T-helper 2 cell treated with Interferon-gamma antibody and Interleukin-4, amounts not matched to agents 100 ng/mL and 5 ng/mL, for 36 hours (primary cell): ENCODE measurements at regions not wholly inside any gene's neighbourhood (a gene's known extent, or its start where the extent isn't known, plus 50 kb on each side); places are given as distances from the start of the nearest gene placed in this dataset.

Experiments used
- intact Hi-C: fragments of 100-400 bp; cut with micrococcal nuclease; formaldehyde crosslinking; loops from one replicate; pipeline ENCODE4 v1.15.1; 2023

DNA sequence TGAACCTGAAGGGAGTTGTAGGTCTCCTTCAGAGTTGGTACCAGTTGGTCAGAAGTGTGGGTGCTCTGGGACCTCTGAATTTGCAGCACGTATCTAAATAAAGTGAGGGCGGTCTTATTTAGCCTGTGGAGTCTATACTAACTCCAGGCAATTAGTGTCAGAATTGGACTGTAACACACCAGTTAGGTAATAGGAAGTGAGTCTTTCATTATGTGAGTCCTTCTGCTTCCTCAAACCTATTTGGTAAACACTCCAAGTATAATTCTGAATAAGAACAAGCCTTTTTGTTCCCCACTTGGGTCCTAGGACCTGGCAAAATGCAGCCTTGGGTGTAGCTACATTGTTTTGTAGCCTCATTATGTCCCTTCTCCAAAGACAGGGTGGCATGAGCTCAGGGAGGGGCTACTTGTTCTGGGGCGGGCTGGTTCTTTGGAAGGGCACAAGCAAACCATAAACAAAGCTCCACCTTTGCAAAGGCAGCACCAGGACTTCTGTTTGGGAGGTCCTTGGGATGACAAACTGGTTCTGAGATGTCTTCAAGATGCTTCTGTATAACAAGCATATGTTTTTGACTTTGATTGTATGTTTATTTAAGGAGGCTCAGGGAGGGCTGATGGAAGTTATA is 418.0 kb downstream of the ZNF536 start:
- intact Hi-C loops, result no loop called here

DNA sequence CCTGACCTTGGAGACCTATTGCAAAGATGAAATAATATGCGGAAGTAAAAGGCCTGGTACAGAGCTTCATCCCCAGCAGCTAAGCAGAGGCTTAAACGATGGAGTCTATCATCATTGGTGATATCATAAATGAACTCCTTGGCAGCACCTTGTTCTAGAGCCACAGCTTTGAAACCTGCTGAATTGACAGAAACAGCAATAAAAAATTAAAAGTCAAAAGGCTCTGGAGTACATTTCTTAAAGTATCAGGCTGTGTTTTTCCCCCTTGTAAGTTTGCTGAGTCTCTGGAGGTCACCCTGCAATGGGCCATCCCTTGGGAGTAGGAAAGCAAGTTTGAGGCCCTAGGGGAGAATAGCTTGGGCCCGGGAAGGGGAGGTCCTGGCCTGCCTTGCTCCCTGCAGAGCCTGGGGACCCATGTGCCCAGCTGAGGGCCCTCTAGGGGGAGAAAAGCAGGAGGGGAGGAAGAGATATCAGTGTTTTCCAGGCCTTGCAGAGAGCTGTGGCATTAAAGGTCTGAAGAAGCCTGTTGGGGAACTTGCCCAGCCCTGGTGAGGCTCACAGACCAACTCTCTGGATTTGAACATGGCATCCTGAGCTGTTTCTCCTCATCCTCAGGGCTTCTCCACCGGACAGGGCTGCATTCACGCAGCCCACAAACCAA is 416.1 kb downstream of the ZNF536 start:
- intact Hi-C loops, result loop anchor here (10.0 kb wide), 1 partner anchor 567 kb away; no protein-coding TSS in a partner anchor

DNA sequence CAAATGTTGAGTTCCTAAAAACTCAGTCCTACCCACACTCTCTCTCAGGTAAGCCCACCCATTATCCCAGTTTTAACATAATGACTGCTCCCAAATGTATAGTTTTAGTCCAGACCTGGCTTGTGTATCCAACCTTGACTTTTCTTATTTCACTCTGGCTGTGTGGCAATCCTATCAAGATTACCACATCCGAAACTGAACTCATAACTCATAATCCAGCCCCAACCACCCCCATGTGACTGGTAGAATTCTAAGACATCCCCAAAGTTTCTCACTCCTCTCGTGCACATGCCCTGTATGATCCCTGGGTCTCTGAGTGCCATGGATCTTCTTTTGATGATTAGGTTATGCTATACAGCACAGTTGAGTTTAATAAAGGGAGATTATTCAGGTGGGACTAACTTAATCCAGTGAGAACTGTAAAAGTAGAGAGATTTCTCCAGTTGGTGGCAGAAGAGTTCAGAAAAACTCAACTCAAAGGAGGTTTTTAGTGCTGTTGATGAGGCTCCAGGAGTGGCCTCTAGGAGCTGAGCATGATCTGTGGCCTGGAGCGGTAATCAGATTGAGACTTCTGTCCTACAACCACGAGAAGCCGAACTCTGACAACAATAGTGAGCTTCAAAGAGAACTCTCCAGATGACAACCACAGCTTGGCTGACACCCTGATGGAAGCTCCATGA is 413.4 kb downstream of the ZNF536 start:
- intact Hi-C loops, result loop anchor here (1.0 to 10.0 kb wide), 2 partner anchors 569 to 1439 kb away; no protein-coding TSS in a partner anchor

DNA sequence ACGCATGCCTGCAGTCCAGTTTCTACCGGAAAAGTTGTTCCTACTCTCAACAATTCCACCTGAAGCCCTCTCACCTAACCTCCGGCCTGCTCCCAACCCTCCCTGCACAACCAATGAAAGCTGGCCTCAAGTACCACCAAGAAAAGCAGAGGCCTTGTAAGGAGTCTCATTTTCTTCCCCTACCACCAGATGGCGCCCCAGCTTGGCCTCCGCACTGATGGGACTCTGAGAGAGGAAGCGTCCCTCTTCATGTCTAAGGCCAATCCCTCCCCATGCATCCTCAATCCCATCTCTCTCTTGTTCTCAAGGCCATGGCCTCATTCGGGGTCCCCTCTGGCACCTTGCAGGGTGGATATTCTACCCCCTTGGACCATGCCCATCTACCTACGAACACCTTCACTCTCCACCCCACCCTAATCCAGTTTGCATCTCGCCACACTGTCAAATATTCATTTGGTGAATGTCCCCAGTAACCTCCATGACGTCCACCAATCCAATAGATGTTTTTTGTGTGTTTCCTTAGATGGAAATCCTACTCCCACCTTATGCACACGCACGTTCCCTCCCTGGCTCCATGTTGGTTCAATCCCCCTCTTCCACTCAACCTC is 412.8 kb downstream of the ZNF536 start:
- intact Hi-C loops, result loop anchor here (1.0 to 10.0 kb wide), 2 partner anchors 570 to 1439 kb away; no protein-coding TSS in a partner anchor

DNA sequence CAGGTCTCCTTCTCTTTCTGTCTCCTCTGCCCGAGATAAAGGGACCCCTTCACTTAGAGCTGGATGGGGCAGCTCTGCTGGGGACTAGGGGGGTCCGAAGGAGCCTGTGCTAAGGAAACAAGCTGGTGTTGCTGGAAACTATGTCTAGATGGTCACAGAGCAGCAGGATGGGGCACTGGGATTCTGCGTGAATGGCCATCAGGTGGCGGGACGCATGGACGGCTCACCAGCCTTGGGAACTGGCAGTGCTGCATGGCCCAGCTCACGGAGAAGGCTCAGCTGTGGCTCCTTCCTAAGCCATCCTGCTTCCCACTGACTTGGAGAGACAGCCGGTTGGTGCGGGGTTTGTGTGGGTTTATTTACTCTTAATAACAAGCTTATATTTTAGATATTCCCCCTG is 411.8 kb downstream of the ZNF536 start:
- intact Hi-C loops, result loop anchor here (10.0 kb wide), 1 partner anchor 571 kb away; no protein-coding TSS in a partner anchor

DNA sequence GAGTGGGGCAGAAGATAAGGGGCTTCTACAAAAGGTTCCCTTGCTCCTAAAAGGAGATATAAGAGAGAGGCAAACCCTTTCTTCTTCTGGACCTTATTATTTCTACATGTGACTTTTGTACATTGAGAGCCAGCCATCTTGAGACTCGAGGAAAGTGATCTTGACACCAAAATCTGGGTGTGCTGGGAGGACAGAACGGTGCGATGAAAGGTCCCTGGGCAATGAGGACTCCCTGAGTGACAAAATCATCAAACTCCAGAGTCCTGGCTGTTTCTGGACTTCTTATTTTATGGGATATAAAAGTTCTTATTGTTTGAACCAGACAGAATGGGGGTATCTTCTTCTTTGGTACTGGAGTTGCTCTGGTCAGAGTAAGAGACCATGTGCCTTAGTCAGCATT is 411.0 kb downstream of the ZNF536 start:
- intact Hi-C loops, result loop anchor here (10.0 kb wide), 1 partner anchor 572 kb away; no protein-coding TSS in a partner anchor

DNA sequence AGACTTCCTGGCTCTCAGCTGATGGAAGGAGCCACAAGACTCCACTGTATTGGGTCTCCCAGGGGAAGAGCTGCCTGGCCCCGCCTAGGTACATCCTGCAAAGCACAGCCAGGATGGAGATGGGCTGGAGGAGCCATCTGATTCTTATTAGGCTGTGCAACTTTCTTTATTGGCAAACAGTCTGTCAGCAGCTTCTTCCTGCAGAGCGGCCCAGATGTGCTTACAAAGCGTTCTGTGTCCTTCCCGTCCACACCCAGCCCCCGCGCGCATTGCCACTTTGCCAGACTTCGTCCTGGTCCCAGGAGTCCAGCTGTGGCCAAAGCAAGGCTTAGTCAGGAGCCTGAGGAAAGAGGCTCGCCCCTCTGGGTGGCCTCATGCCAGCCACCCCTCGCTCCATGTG is 409.3 kb downstream of the ZNF536 start:
- intact Hi-C loops, result loop anchor here (10.0 kb wide), 1 partner anchor 573 kb away; no protein-coding TSS in a partner anchor

DNA sequence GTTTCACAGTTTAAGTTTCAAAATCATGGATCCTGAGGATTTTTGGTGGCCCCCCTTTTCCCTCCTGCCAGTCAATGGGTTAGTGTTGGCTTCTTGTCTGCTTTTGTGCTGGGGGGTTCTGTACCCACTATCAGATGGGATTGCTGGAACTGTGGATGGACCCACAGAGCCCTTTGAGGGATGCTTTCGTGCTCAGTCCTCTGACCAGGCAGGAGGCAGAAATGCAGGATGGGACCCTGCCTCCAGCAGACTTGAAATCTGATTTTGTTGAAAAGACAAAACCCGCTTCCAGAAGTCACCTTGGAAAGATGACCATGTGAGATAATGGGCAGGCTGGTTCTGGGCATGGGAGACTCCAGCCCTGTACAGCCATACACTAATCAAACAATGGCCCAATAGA is 408.9 kb downstream of the ZNF536 start:
- intact Hi-C loops, result loop anchor here (10.0 kb wide), 1 partner anchor 574 kb away; no protein-coding TSS in a partner anchor

DNA sequence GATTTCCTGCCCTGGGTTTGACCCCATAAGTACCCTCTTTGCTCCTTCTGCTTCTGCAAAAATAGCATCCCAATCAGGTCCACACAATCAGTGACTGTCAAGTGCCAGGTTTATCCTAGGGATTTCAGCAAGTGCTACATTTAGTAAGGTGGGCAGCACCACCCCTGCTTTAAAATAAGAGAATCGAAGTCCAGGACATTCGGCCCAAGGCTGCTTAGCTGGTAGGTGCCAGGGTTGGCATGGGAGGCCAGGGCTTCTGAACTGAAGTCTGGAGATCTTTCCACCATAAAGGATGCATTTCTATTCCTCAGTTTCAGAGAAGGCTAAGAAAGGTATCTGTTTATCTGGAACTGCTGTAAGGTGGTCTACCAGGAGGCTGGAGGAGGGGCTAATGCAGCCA is 408.3 kb downstream of the ZNF536 start:
- intact Hi-C loops, result loop anchor here (10.0 kb wide), 1 partner anchor 574 kb away; no protein-coding TSS in a partner anchor

DNA sequence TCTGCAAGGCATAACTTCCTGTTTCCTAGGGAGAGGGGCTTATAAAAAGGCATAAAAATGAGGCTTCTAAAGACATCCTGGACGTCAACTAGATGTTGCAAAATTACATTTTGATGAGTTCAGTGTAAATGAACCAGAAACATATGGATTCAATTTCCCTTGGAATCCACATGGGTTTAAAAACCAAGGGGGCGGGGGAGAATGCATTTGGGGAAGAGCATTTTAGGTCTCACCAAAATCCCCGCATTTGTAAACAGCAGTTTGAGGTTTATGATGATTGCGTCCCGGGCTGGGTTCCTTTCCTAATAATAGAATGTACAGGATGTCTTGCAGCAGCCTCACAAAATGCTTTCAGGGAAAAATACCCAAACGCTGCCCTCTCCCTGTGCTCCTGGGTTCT is 407.8 kb downstream of the ZNF536 start:
- intact Hi-C loops, result loop anchor here (10.0 kb wide), 1 partner anchor 575 kb away; no protein-coding TSS in a partner anchor

DNA sequence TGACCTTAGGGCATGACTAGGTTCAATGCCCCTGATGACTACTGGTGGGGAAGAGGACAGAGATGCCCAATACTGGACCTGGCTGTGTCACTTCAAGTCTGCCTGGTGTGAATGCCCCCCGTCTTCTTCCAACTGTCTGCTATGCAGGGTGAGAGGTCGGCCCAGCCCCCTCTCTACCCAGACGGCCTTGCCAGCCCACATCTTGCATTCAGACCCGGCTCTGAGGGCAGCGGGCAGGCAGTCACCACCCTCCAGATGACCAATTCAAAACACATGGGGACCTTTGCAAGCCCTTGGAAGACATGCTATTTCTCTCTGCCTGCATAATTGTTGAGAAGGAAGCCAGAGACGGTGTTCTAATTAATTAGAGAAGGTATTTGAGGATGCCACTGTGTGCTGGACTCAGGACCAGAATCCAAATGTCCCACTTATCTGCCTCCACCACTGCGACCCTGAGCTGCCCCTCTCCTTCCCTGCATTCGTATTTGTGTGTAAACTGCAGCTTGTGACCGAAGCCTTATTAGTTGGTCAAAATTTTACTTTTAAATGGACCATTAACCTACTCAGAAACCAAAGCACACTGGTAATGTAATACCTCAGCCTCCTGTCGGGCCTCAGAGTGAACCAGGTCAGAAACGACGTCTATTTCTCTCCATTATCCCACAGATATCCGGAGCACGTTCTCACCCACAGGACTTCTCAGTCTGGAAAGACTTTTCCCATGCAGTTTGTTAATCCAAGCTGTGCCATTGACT is 407.0 kb downstream of the ZNF536 start:
- intact Hi-C loops, result no loop called here

DNA sequence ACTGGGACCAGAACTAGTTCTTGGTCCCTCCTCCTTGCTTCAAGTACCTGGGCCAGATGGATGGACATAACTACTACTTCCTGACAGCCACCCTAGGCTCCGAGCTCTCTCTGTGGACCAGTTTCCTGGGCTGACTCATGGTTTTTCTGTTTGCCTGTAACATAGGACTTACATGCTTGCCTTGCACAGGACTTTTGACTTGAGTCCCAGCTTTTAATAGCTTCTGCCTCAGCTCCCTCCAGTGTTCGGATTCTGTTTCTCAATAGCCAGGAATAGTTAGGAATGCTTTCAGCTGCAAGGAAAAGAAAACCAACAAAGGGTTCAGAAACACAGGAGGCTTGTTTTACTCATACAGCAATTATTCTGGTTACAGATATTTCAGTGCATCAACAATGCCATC is 405.9 kb downstream of the ZNF536 start:
- intact Hi-C loops, result no loop called here

DNA sequence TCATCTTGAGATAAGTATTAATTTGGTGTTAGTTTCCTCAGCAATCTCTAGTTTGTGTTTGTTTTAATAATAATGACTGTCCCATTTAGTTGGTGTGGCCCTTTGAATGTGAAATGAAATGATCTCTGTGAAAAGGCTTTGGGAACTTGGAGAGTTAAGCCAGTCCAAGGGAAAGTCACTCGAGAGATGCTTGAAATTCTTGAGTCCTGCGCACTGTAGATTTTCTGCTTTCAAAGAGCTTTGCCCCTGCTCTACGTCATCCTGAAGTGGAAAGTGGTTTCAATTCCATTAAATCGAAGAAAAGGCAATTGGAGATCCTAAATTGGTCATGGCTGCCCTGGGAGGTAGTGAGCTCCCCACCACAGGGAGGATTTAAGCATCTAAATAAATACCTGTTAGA is 403.8 kb downstream of the ZNF536 start:
- intact Hi-C loops, result no loop called here

DNA sequence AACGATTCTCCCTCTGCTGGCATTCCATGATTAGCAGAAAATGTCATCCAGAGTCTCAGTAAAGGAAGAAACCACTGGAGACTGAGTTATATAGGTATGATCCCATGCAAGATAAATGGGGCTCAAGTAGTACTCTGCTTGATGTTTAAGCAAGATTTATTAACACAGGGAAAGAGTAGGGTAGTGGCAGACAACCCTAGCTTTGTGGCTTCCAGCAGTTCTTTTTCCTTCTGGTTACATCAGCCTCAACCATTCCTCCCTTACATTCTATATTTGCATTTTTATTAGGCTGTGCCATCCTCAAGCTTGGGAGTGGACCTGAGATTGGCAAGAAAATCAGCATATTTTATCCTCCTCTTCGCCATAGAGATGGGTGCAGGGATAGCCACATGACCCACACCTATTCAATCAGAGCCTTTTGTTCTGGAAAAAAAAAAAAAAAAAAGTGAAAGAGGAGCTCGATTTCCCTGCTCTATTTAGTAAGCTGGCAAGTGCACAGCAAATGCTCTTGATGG is 402.1 kb downstream of the ZNF536 start:
- intact Hi-C loops, result no loop called here

DNA sequence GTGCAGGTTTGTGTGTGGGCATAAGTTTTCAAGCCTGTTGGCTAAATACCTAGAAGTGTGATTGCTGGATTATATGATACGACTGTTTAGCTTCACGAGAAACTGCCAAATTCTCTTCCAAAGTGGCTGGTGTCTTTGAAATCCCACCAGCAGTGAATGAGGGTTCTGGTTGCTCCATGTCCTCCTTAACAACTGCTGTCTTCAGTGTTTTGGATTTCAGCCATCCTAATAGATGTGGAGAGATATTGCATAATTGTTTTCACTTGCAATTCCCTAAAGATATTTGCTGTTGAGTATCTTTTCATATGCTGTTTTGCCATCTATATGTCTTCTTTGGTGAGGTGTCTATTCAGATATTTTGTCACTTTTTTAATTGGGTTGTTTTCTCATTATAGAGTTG is 390.5 kb downstream of the ZNF536 start:
- intact Hi-C loops, result no loop called here

DNA sequence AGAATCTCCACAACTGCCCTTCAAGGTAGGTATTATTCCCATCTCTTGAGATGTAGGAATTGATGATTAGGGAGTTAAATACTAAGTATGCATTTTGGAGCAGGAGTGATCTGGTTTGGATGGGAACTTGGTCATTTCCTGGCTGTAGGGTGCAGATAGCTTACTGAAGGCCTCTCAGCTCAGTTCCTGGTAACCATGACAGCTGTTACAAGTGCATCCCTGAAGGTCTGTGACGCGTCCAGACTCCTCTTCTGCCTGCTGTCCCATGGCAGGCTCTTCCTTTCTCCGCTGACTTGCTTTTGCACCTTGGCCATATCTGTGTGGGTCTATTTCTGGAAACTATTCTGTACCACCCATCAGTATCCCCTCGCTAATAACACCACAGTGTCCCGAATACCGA is 387.8 kb downstream of the ZNF536 start:
- intact Hi-C loops, result no loop called here

DNA sequence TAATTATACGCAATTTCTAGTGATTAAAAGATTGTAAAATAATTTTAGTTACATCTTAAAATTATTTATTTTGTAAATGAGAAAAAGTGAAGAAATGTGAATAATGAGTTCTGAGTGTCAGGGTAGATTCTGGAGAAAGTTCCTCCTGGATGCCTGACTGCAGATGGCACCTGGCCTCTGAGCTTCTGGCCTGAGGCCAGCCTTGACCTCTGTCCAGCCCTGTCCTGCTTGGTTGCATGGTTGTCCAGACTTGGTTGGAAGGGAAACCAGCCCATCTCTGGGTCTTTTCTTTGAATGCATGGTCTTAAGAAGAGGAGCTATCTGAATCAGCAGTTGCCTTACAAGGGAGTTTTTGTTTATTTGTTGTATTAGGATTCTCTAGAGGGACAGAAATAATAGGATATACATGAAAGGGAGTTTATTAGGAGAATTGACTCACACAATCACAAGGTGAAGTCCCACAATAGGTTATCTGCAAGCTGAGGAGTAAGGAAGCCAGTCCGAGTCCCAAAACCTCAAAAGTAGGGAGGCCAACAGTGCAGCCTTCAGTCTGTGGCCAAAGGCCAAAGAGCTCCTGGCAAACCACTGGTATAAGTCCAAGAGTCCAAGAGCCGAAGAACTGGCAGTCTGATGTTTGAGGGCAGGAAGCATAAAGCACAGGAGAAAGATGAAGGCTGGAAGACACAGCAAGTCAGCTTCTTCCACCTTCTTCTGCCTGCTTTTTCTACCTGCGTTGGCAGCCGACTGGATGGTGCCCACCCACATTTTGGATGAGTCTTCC is 385.8 kb downstream of the ZNF536 start:
- intact Hi-C loops, result no loop called here

DNA sequence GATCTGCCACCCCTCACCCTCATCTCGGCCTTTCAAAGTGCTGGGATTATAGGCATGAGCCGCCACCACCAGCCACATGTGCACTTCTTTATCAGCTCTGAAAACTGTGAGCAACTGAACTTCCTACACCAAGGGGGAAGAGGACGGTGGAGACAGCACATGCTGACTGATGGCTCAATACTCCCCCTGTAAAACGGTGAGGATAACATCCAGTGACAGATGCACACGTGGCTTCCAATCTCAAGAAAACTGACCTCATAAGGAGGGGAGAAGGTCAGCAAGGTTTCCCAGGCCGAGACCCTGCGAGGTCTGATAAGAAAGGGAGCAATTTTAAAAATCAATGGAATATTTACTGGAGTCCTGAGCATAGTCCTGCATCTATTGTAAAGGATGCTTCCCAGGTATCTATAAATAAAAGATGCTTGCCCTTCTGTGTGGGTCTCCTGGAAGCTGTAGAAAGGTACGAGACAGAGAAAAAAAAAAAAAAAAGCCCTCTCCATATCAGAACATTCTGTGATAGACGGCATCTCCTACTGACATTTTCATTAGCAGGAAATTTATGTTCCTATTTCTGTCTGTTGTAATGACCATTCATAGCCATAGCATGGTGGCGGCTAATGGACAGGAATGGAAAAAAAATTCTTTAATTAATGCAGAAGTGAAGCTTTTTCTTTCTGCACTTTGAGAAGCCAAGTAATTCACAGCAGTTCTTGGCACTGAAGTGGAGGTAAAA is 385.1 kb downstream of the ZNF536 start:
- intact Hi-C loops, result no loop called here

DNA sequence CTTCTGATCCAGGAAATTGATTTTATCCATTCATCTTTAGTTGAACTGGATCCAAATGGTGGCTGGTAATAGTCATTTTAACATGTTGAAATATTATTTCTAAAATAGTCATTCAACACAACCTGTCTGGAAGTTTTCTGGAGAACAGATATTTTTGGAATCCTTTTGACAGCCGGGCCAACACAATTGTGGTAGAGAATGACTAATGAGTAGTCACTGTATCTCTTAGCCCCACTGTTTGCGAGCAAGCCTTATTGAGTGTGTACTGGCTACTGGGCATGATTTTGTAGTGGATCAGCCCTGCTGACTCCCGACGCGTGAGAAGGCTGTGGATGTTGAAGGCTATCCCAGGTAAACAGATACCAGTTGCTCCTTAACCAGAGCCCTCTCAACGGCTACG is 383.4 kb downstream of the ZNF536 start:
- intact Hi-C loops, result no loop called here
